ENCODE measurements at regions not wholly inside any gene's neighbourhood (a gene's known extent, or its start where the extent isn't known, plus 50 kb on each side); places are given as distances from the start of the nearest gene placed in this dataset.

- H4K20me1 ChIP-seq (ENCODE audit: insufficient read depth, low read length) = no peaks in the 10 kb centered on the region
- Mint-ChIP-seq H3K27ac (peak overlapping the region in 2 of 7 donors; percentile 34 to 58), H3K27me3 (ENCODE audit: low read depth in 3 of 3) (peaks cover 0 to 4% (median 0%) of the 10 kb centered on the region in 3 donors), H3K4me3 (no peak overlapping the region), H3K4me1 (peaks cover 53% of the 10 kb centered on the region), H3K9me3 (peaks cover 21 to 32% (median 31%) of the 10 kb centered on the region in 7 donors), H3K36me3 (peaks cover 15 to 18% of the 10 kb centered on the region in 2 donors)
- H2AFZ ChIP-seq (ENCODE audit: insufficient read depth, low read depth, low read length, poor library complexity, severe bottlenecking) = no peak overlapping the region
- no peak for DNase-seq
- H3K79me2 ChIP-seq (ENCODE audit: insufficient read depth, low read length) = no peaks in the 10 kb centered on the region
- no peak overlapping the region for H3K4me2 ChIP-seq (replicated peaks; ENCODE audit: extremely low read depth, low read length, poor library complexity, severe bottlenecking)
- peaks cover 19 to 20% of the 10 kb centered on the region in 2 donors for H3K9me3 ChIP-seq (replicated peaks in 1 of 2; ENCODE audit: control insufficient read depth in 1 of 2, insufficient read depth in 1 of 2, low read length in 2 of 2)
- intact Hi-C loops (cut with micrococcal nuclease) = no loop called here
- peaks cover 45 to 53% of the 10 kb centered on the region in 2 donors for H3K4me1 ChIP-seq (ENCODE audit: control insufficient read depth in 1 of 2, insufficient read depth in 2 of 2, low read length in 2 of 2)
- H3K9ac ChIP-seq (ENCODE audit: insufficient read depth, low read length, poor library complexity, severe bottlenecking) = no peak overlapping the region
- no peak overlapping the region for H3K4me3 ChIP-seq (replicated peaks in 1 of 3; ENCODE audit: low read depth in 2 of 3, low read length in 3 of 3)
- 100% methylated on average over 1 of the region's 1 CpG for WGBS (ENCODE audit: insufficient coverage)
- no peaks in the 10 kb centered on the region for H3K36me3 ChIP-seq (replicated peaks in 1 of 2; ENCODE audit: control insufficient read depth in 1 of 2, insufficient read depth in 2 of 2, low read length in 2 of 2)
- H3K27me3 ChIP-seq (ENCODE audit: control insufficient read depth in 2 of 2, insufficient read depth in 2 of 2, low read length in 2 of 2) = no peaks in the 10 kb centered on the region
- no peak overlapping the region for H3K27ac ChIP-seq (ENCODE audit: low read depth in 1 of 2, low read length in 2 of 2)
- TF ChIP-seq, protein P1, sequence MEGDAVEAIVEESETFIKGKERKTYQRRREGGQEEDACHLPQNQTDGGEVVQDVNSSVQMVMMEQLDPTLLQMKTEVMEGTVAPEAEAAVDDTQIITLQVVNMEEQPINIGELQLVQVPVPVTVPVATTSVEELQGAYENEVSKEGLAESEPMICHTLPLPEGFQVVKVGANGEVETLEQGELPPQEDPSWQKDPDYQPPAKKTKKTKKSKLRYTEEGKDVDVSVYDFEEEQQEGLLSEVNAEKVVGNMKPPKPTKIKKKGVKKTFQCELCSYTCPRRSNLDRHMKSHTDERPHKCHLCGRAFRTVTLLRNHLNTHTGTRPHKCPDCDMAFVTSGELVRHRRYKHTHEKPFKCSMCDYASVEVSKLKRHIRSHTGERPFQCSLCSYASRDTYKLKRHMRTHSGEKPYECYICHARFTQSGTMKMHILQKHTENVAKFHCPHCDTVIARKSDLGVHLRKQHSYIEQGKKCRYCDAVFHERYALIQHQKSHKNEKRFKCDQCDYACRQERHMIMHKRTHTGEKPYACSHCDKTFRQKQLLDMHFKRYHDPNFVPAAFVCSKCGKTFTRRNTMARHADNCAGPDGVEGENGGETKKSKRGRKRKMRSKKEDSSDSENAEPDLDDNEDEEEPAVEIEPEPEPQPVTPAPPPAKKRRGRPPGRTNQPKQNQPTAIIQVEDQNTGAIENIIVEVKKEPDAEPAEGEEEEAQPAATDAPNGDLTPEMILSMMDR (IDR thresholded peaks at IDR 0.05) = no peak
These were observed 70.6 kb upstream of the S1PR3 start for GRCh38 chr9:88920645-88921044.

- TF ChIP-seq, protein P1 (IDR thresholded peaks at IDR 0.05) = no peak
- Mint-ChIP-seq H3K27me3 (ENCODE audit: low read depth in 3 of 3) (peaks cover 0 to 7% (median 0%) of the 10 kb centered on the region in 3 donors), H3K36me3 (peaks cover 15 to 18% of the 10 kb centered on the region in 2 donors), H3K9me3 (peaks cover 21 to 33% (median 31%) of the 10 kb centered on the region in 7 donors), H3K4me3 (peak overlapping the region in 1 of 2 donors; percentile 16), H3K27ac (peak overlapping the region in 6 of 7 donors; percentile 35 to 100 (median 82)), H3K4me1 (peaks cover 57% of the 10 kb centered on the region)
- no peak overlapping the region for H3K4me3 ChIP-seq (replicated peaks in 1 of 3; ENCODE audit: low read depth in 2 of 3, low read length in 3 of 3)
- H3K27ac ChIP-seq (ENCODE audit: low read depth in 1 of 2, low read length in 2 of 2) = no peak overlapping the region
- H3K9ac ChIP-seq (ENCODE audit: insufficient read depth, low read length, poor library complexity, severe bottlenecking) = no peak overlapping the region
- intact Hi-C loops (cut with micrococcal nuclease) = no loop called here
- H4K20me1 ChIP-seq (ENCODE audit: insufficient read depth, low read length) = no peaks in the 10 kb centered on the region
- no peaks in the 10 kb centered on the region for H3K79me2 ChIP-seq (ENCODE audit: insufficient read depth, low read length)
- H3K27me3 ChIP-seq (ENCODE audit: control insufficient read depth in 2 of 2, insufficient read depth in 2 of 2, low read length in 2 of 2) = no peaks in the 10 kb centered on the region
- peaks cover 52 to 58% of the 10 kb centered on the region in 2 donors for H3K4me1 ChIP-seq (ENCODE audit: control insufficient read depth in 1 of 2, insufficient read depth in 2 of 2, low read length in 2 of 2)
- peaks cover 19 to 20% of the 10 kb centered on the region in 2 donors for H3K9me3 ChIP-seq (replicated peaks in 1 of 2; ENCODE audit: control insufficient read depth in 1 of 2, insufficient read depth in 1 of 2, low read length in 2 of 2)
- WGBS (ENCODE audit: insufficient coverage) = 79% methylated on average over 7 of the region's 10 CpGs
- no peak for DNase-seq
- H3K4me2 ChIP-seq (replicated peaks; ENCODE audit: extremely low read depth, low read length, poor library complexity, severe bottlenecking) = no peak overlapping the region
- H3K36me3 ChIP-seq (replicated peaks in 1 of 2; ENCODE audit: control insufficient read depth in 1 of 2, insufficient read depth in 2 of 2, low read length in 2 of 2) = no peaks in the 10 kb centered on the region
- no peak overlapping the region for H2AFZ ChIP-seq (ENCODE audit: insufficient read depth, low read depth, low read length, poor library complexity, severe bottlenecking)
These were observed 69.2 kb upstream of the S1PR3 start for GRCh38 chr9:88922091-88922490.

All from CD14-positive monocyte (primary cell).